SK-N-MC (cell line): ENCODE measurements at regions not wholly inside any gene's neighbourhood (a gene's known extent, or its start where the extent isn't known, plus 50 kb on each side); places are given as distances from the start of the nearest gene placed in this dataset.

Source experiments
- DNase-seq: peaks from one replicate; pipeline ENCODE4 v3.0.0-alpha.2; 2011; ENCODE audit warnings: low read depth, low spot score
- H3K27ac ChIP-seq: fragments of 200-600 bp; sonication (generic); 2 replicates; pipeline ENCODE4 v1.5.1; 2016; ENCODE audit warnings: mixed run types
- H3K36me3 ChIP-seq: fragments of 200-600 bp; sonication (generic); 2 replicates; pipeline ENCODE4 v1.6.1; 2017; ENCODE audit warnings: antibody characterized with exemption, low read length, mixed read lengths; ENCODE audit not compliant: insufficient read depth
- H3K4me3 ChIP-seq: fragments of 200-600 bp; sonication (generic); 2 replicates; pipeline ENCODE4 v1.5.1; 2016
- H3K9ac ChIP-seq: fragments of 200-600 bp; sonication (generic); 2 replicates; pipeline ENCODE4 v1.8.0; 2017; ENCODE audit warnings: mixed run types, mixed read lengths; ENCODE audit not compliant: insufficient read length
- H3K9me3 ChIP-seq: fragments of 200-600 bp; sonication (generic); 2 replicates; pipeline ENCODE4 v1.6.1; 2017; ENCODE audit warnings: low read depth, mild to moderate bottlenecking, antibody characterized with exemption, low read length, moderate library complexity, mixed read lengths
- EZH2 ChIP-seq: fragments of 200-600 bp; sonication (generic); IDR thresholded peaks from one replicate; pipeline ENCODE4 v1.6.1; 2017; ENCODE audit warnings: antibody characterized with exemption
- FOXP2 ChIP-seq: optimal IDR thresholded peaks from 2 replicates; pipeline ENCODE3; 2011; ENCODE audit warnings: mild to moderate bottlenecking, moderate library complexity; ENCODE audit not compliant: insufficient read depth; ENCODE audit errors: extremely low read length, control extremely low read depth
- POLR2AphosphoS5 ChIP-seq: IDR thresholded peaks from 2 replicates; pipeline ENCODE4 v1.6.1; 2012; ENCODE audit warnings: mild to moderate bottlenecking, low read depth, low read length, borderline replicate concordance

- Histone ChIP-seq H3K4me3 (no peak overlapping the region), H3K27ac (no peak overlapping the region), H3K9me3 (no peaks in the 10 kb centered on the region), H3K9ac (no peak overlapping the region), H3K36me3 (no peaks in the 10 kb centered on the region)
- DNase-seq, result no peak
- TF ChIP-seq FOXP2 (no peak), POLR2AphosphoS5 (no peak), EZH2 (no peak)
Measured at GRCh38 chr2:219985017-219985416, 357.6 kb downstream of the SLC4A3 start.

- H3K9ac ChIP-seq, result no peak overlapping the region
- no peak overlapping the region for H3K27ac ChIP-seq
- TF ChIP-seq POLR2AphosphoS5, result no peak
- no peak for TF ChIP-seq FOXP2
- no peak for TF ChIP-seq EZH2
- no peaks in the 10 kb centered on the region for H3K36me3 ChIP-seq
- DNase-seq, result no peak
- no peak overlapping the region for H3K4me3 ChIP-seq
- H3K9me3 ChIP-seq, result no peaks in the 10 kb centered on the region
Measured at GRCh38 chr2:219987830-219988229, 360.4 kb downstream of the SLC4A3 start.

GRCh38 chr2:219989744-219990143 is 362.3 kb downstream of the SLC4A3 start:
- Histone ChIP-seq H3K9ac (no peak overlapping the region), H3K27ac (no peak overlapping the region), H3K36me3 (no peaks in the 10 kb centered on the region), H3K9me3 (no peaks in the 10 kb centered on the region), H3K4me3 (no peak overlapping the region)
- TF ChIP-seq POLR2AphosphoS5 (no peak), EZH2 (no peak), FOXP2 (no peak)
- no peak for DNase-seq

GRCh38 chr2:219991116-219991515 is 363.7 kb downstream of the SLC4A3 start:
- no peak for DNase-seq
- no peak for TF ChIP-seq FOXP2
- Histone ChIP-seq H3K27ac (no peak overlapping the region), H3K36me3 (no peaks in the 10 kb centered on the region), H3K9ac (no peak overlapping the region), H3K4me3 (no peak overlapping the region), H3K9me3 (no peaks in the 10 kb centered on the region)

- no peak for DNase-seq
- peaks cover 5% of the 10 kb centered on the region; the same call in 1 of the 2 replicates for H3K9me3 ChIP-seq
- H3K9ac ChIP-seq, result no peak overlapping the region
- no peak overlapping the region for H3K4me3 ChIP-seq
- H3K27ac ChIP-seq, result no peak overlapping the region
- no peaks in the 10 kb centered on the region for H3K36me3 ChIP-seq
- no peak for TF ChIP-seq POLR2AphosphoS5
- no peak for TF ChIP-seq EZH2
- no peak for TF ChIP-seq FOXP2
Measured at GRCh38 chr2:219995399-219995798, 368.0 kb downstream of the SLC4A3 start.

- TF ChIP-seq FOXP2, result no peak
- H3K4me3 ChIP-seq, result no peak overlapping the region
- no peak overlapping the region for H3K9ac ChIP-seq
- no peak overlapping the region for H3K27ac ChIP-seq
- DNase-seq, result no peak
- no peaks in the 10 kb centered on the region for H3K36me3 ChIP-seq
- peaks cover 5% of the 10 kb centered on the region; the same call in 1 of the 2 replicates for H3K9me3 ChIP-seq
Measured at GRCh38 chr2:219995991-219996765, 368.7 kb downstream of the SLC4A3 start.

- TF ChIP-seq POLR2AphosphoS5, result no peak
- no peak for TF ChIP-seq EZH2
- no peak for TF ChIP-seq FOXP2
- Histone ChIP-seq H3K9ac (no peak overlapping the region), H3K27ac (no peak overlapping the region), H3K36me3 (no peaks in the 10 kb centered on the region), H3K9me3 (peaks cover 5% of the 10 kb centered on the region; the same call in 1 of the 2 replicates), H3K4me3 (no peak overlapping the region)
- DNase-seq, result peak; percentile 32
Measured at GRCh38 chr2:219997341-219997851, 370.0 kb downstream of the SLC4A3 start.

- Histone ChIP-seq H3K9ac (no peak overlapping the region), H3K4me3 (no peak overlapping the region), H3K27ac (0 out of 2 replicates have a peak overlapping the region, but pooled peaks have one; percentile 21), H3K9me3 (peaks cover 5% of the 10 kb centered on the region; the same call in 1 of the 2 replicates), H3K36me3 (no peaks in the 10 kb centered on the region)
- peak; percentile 49 for TF ChIP-seq FOXP2
- TF ChIP-seq POLR2AphosphoS5, result no peak
- DNase-seq, result peak; percentile 53
Measured at GRCh38 chr2:219998107-219998506, 370.7 kb downstream of the SLC4A3 start.
